ENCODE measurements at regions not wholly inside any gene's neighbourhood (a gene's known extent, or its start where the extent isn't known, plus 50 kb on each side); places are given as distances from the start of the nearest gene placed in this dataset.

- no peak for TF ChIP-seq CTCF (IDR thresholded peaks at IDR 0.05)
- no peak for TF ChIP-seq POLR2A (IDR thresholded peaks at IDR 0.05)
Observed at GRCh38 chr2:75309596-75310463, 110.5 kb upstream of the TACR1 start.
